NCI-H446 treated with DMSO at 0.1 percent for 48 hours (cell line): ENCODE measurements at regions not wholly inside any gene's neighbourhood (a gene's known extent, or its start where the extent isn't known, plus 50 kb on each side); places are given as distances from the start of the nearest gene placed in this dataset.
"Not testable (repeated sequence)": the region's sequence is repeated elsewhere in the genome, so short reads cannot be mapped to it uniquely, and the experiment has no call there.

ENCODE experiments used
- DNase-seq: peaks from one replicate; lab custom pipeline; 2025; lab: John Stamatoyannopoulos, UW

DNA sequence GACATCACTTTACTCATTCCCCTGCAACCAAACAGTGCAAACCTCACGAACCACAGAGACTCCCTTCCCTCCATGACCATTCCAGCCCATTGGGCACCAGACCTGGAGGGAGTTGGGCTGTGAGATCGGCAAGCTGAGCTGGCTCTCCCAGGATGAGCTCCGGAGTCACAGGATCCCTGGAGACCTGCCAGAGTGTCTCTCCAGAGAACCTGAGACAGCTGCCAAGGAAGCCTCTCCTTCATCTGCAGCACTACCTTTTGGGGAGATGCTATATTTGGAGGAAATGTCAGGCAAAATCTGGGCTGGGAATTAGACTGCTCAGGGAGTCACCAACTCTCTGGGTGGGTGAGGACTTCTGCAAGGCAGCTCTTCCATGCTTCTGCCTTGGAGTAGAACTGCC, 417.4 kb downstream of the TNS1 start:
- DNase-seq, result no peak

- not testable (repeated sequence) for DNase-seq
Observed at GRCh38 chr2:217580407-217580806, 422.4 kb downstream of the TNS1 start.

DNA sequence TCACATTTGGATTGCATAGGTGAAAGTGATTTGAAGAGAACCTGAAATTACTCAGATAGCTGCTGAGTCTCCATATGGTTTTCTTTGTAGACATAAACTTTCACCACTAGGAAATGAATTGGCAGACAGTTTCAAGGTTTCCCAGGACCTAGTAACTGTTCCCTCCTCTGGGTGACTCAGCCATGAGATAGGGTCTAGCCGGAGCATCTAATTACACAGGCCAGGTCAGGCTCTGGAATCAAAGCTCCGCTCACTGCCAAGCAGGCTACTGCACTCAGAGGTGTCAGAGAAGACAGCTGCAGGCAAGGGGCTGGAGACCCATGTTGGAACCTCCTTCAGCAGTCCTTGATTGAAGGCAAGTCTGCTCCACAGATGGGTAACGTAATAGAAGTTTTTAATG, 429.2 kb downstream of the TNS1 start:
- no peak for DNase-seq

DNA sequence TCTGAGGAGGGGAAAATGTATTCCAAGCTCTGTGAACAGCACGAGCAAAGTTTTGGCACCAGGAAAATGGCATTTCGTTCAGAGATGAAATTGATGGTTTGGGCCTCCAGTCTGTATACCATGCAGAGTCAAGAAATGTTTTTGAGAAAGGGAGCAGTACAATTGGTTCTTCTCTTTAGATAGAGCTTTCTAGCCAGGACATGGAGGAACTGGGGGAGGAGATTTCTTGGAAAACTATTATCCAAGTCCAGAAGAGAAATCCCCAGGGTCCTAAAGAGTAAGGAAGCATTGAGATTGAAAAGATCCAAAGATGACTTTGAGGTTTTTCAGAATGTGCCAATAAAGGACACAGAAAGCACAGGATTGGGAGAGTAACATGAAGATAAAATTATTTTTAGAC, 432.4 kb downstream of the TNS1 start:
- DNase-seq, result no peak

GRCh38 chr2:217568289-217568971, 434.4 kb downstream of the TNS1 start:
- DNase-seq, result no peak

DNA sequence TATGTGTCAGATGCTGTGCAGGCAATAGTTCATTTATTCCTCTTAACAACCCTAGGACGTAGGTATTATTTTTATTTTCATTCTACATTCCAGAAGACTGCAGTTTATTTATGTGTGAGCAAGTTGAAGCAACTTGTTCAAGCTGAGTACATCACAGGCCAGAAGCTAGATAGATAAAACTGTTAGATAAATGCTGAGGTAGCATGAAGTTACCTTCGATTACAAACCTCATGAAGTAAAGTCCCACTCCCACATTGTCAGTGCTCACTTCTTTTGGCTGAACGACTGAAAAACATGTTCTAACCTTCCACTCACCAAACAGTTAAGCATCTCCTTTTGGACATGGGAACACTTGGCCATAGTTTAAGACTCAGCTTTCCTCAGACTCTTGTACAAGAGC, 439.2 kb downstream of the TNS1 start:
- DNase-seq, result no peak

- no peak for DNase-seq
Observed at GRCh38 chr2:217562871-217563480, 439.8 kb downstream of the TNS1 start.

DNA sequence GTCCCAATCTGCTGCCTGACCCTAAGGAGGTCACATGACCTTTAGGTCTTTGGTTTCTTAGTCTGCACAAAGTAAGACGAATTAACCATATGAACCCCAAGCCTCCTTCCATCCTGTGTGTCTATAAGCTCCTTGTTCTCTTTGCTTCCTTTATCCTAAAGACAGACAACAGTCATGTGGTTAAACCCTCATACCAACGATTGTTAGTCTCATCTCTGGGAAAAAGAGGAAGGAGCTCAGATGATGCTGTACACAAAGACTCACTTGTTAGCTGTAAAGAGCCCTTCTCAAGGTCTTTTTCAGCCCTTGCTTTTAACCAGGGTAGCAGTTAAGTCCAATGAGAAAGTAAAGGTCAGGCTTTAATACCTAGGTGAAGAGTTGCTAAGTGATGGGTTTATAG, 443.7 kb downstream of the TNS1 start:
- DNase-seq, result no peak

GRCh38 chr2:217555081-217555876, 447.5 kb downstream of the TNS1 start:
- no peak for DNase-seq

- no peak for DNase-seq
Observed at GRCh38 chr2:217553679-217554078, 449.1 kb downstream of the TNS1 start.

DNA sequence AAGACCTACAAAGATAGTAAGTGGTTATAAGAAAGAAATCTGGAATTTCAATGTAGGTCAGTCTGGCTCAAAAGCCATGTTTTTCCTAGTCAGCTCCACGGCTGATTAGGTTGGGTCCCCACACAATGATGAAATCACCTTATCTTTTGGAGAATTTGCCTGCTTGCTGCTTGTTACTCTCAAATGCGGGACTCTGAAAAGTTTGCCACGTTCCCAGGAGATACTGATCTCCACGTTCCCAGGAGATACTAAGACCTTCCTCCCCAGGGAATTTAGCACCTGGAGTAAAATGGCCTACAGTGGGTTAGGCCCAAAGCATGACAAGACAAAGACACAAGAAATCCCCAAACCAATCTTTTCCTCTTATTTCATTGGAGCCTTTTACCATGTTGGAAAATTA, 449.6 kb downstream of the TNS1 start:
- no peak for DNase-seq

DNA sequence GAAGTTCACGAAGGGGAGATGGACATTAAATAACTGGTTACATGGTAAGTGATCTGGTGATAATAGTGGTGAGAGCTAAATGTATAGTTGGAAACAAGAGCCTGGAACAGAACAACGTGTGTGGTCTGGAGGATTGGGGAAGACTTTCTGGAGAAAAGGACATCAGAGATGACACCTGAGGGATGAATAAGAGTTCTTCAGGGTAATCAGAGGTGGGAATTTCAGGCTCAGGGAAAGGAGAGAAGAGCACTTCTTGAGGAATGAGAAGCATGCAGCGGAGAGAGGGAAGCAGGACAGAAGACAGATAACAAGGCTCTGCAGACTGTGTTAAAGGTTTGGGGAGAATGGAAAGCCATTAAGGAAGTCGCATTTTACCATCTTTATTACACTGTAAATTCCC, 450.7 kb downstream of the TNS1 start:
- DNase-seq, result no peak

DNA sequence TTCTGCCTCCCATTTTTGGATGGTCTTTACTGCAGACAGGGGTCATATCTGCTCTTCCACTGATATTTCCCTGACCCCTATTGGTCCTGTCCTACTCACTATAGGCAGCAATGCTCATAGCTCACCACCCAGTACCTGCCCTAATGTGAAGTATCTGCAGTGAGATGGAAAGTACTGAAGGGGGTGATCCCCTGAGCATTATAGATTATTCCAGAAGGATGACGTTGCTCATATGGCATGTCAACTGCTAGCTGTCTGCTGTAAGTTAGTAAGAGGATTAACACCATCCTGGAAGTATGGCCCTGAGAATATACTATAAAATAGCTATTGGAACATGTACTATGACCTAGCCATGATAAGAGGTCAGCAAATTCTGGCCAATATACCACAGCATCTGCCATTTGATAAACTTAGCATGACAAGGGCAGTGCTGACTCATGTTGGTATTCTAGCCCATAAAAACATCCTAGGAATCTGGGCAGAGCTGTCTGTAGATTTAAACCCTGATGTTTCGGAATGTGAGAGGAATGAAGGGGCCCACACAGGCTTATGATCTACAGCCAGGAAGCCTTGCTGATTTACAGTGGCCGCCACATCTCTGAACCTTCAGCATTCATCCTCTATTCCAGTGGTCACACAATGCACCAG, 451.4 kb downstream of the TNS1 start:
- no peak for DNase-seq

GRCh38 chr2:217539126-217539525, 463.7 kb downstream of the TNS1 start:
- DNase-seq, result no peak

DNA sequence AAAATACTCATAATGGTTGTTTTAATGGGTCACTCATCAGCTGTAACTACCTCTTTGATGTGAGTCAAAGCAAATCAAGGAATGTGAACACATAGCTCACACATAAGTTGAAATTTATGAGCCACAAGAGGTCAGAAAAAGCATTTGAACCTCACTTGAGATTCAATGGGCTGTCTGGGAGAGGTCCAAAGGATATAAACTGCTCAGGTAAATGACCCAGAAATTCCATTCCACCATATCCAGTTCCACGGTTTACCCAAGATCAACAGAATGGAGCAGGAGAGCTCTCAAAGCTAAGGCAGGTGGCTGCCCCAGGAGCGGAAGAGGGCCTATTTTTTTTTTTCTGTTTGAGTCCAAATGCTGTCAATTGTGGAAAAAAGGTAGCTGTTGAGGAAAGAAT, 464.1 kb downstream of the TNS1 start:
- DNase-seq, result no peak

DNA sequence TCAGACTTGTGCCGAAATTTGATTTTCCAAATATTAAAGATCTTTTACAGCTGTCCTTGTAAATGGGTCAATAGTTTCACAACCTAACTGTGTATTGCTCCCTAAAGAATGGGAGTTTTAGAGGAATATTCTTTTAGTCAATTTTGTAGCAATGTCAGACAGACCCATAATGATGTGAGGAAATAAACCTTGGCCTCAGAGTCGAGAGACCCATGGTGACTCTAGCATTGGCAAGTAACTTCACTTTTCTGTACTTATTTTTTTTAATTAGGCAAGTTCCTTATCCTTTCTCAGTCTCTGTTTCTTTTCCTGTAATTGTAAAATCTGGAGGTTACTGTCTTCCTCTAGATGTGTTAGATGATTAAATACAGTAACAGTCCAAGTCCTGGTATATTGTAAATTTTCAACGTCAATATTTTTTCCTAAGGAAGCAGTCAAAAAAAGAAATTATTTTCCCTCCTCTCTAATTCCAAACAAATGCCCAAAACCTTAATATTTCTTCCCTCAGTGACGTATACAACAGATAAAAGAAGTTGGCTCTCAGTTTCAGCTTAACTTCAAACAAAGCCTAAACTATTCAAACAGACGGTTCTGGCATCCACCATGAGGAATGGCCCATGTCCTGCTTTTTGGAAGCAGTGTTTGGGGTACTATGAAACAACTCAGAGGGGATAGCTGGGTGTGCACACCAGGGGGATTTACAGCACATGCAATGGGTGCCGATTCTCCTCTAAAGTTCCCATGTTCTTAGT, 466.7 kb downstream of the TNS1 start:
- DNase-seq, result no peak

DNA sequence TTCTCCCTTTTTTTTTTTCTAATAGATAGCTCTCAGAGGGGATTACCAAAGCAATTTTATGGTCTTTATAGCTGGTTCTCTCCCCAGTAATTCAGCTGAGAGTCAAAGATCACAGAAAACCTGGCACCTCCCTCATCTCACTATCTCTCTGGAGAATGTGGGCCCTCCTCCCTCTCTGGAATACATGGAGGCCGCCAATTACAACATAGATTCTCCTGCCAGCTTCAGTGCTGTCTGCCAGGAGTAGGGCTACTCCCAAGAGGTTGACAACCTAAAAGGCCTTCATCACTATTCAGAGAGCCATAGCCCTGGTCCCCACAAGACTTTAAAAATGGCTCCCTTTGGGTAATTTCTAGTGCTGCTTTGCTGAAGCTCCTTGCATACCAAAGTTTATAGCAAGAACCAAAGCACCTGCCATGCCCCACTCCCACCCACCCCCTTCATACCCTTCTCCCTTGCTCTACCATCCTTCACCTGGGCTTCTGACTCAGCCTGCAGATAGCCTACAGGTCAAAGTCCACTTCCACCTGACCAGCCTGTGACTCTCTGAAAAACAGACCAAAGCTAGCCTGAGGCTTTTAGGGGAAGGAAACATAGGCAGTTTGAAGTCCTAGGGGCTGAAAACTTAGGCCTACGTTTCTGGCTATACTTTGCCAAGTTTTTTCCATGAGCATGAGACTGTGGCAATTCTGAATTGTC, 472.3 kb downstream of the TNS1 start:
- no peak for DNase-seq

DNA sequence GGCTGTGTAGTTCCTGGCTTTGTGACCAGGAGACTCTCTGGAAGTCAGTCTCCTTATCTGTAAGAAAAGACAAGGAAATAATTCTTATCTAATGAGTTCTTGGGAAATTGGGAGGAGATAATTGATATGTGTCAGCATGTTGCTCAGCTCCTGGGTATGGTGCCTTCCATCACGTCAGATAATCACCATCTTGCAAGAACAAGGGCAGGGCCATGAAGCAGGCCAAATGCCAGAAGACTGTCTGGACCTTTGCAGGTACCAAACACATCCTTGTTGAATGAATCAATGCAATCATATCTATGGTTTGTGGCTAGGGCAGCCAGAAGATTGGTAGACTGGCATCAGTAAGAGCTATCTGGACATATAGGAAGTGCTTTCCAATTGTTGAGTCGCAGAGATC, 473.5 kb downstream of the TNS1 start:
- no peak for DNase-seq

- DNase-seq, result no peak
Observed at GRCh38 chr2:217527590-217528202, 475.1 kb downstream of the TNS1 start.

DNA sequence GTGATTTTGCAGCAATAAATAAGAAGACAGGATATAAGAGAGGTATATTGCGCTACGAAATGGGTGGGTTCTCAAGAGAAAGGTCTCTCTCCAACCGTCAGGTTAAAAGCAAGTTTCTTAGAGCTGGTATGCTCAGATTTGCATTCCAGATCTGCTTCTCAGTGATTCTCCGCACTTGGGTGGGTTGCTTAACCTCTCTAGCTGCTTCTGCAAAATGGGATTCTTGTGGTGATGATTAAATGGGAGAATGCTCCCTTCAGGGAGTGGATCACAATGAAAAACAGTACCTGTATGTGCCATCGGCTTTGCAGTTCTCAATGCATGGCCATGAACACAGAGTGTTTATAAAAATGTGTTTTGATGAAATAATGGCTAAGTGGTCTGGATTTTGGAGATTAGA, 477.7 kb downstream of the TNS1 start:
- no peak for DNase-seq

DNA sequence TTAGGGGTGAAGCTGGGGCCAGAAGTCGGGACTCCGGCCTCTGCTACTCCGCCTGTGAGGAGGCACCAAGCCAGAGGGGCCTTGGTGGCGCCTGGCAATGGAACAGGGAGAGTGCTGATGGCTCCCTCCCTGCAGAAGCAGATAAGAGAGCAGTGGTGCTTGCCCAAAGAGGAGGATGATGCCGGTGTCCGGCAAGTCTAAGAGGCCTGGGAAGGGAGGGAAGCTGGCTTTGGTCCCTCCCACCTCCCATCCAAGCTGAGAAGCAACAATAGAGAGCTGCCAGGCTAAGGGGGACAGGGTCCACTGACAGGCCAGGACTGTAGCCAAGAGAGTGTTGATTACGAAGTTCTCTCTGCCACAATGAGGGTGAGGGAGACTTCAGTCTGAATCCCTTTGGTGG, 479.5 kb downstream of the TNS1 start:
- DNase-seq, result no peak
